ENCODE measurements at regions not wholly inside any gene's neighbourhood (a gene's known extent, or its start where the extent isn't known, plus 50 kb on each side); places are given as distances from the start of the nearest gene placed in this dataset.

- H3K79me2 ChIP-seq (ENCODE audit: control insufficient read depth, low read length): no peaks in the 10 kb centered on the region
- peaks cover 3% of the 10 kb centered on the region; the same call in 1 of the 2 replicates for H3F3A ChIP-seq (ENCODE audit: control insufficient read depth, insufficient read depth)
- no peaks in the 10 kb centered on the region for H3K9me2 ChIP-seq (replicated peaks; ENCODE audit: control insufficient read depth, low read length)
- no peaks in the 10 kb centered on the region for H3K27me3 ChIP-seq (ENCODE audit: control insufficient read depth, low read length)
- no peak overlapping the region for H3K4me2 ChIP-seq (ENCODE audit: low read length)
- no peak overlapping the region for H3K27ac ChIP-seq (ENCODE audit: low read depth, low read length)
- no peaks in the 10 kb centered on the region for H3K9me3 ChIP-seq (ENCODE audit: control insufficient read depth, insufficient read depth, low read length)
- H3K4me3 ChIP-seq (ENCODE audit: low read length): no peak overlapping the region
- TF ChIP-seq CTCF (IDR thresholded peaks at IDR 0.05; ENCODE audit: low read depth, low read length, poor library complexity, severe bottlenecking) (no peak), EZH2phosphoT487 (IDR thresholded peaks at IDR 0.05; ENCODE audit: borderline replicate concordance, low read length) (no peak)
- no peaks in the 10 kb centered on the region for H4K20me1 ChIP-seq (ENCODE audit: control insufficient read depth, insufficient read depth, low read depth, low read length)
- H3K4me1 ChIP-seq (ENCODE audit: control insufficient read depth, low read length): peaks cover 38% of the 10 kb centered on the region
- no peaks in the 10 kb centered on the region for H3K36me3 ChIP-seq (ENCODE audit: control insufficient read depth, low read length)
Observed at GRCh38 chr21:14690886-14691285, 144.8 kb upstream of the SAMSN1 start.

GRCh38 chr21:14688936-14689335 lies 142.8 kb upstream of the SAMSN1 start:
- H3K27me3 ChIP-seq (ENCODE audit: control insufficient read depth, low read length): no peaks in the 10 kb centered on the region
- no peaks in the 10 kb centered on the region for H3K36me3 ChIP-seq (ENCODE audit: control insufficient read depth, low read length)
- H3K4me1 ChIP-seq (ENCODE audit: control insufficient read depth, low read length): peaks cover 58% of the 10 kb centered on the region
- TF ChIP-seq EZH2phosphoT487 (IDR thresholded peaks at IDR 0.05; ENCODE audit: borderline replicate concordance, low read length) (no peak), CTCF (IDR thresholded peaks at IDR 0.05; ENCODE audit: low read depth, low read length, poor library complexity, severe bottlenecking) (no peak)
- no peak overlapping the region for H3K4me3 ChIP-seq (ENCODE audit: low read length)
- H3K9me2 ChIP-seq (replicated peaks; ENCODE audit: control insufficient read depth, low read length): no peaks in the 10 kb centered on the region
- H3K9me3 ChIP-seq (ENCODE audit: control insufficient read depth, insufficient read depth, low read length): no peaks in the 10 kb centered on the region
- no peak overlapping the region for H3K27ac ChIP-seq (ENCODE audit: low read depth, low read length)
- H3K79me2 ChIP-seq (ENCODE audit: control insufficient read depth, low read length): no peaks in the 10 kb centered on the region
- peaks cover 11% of the 10 kb centered on the region for H3F3A ChIP-seq (ENCODE audit: control insufficient read depth, insufficient read depth)
- H4K20me1 ChIP-seq (ENCODE audit: control insufficient read depth, insufficient read depth, low read depth, low read length): no peaks in the 10 kb centered on the region
- no peak overlapping the region for H3K4me2 ChIP-seq (ENCODE audit: low read length)

GRCh38 chr21:14688412-14688811 lies 142.3 kb upstream of the SAMSN1 start:
- no peak overlapping the region for H3K27ac ChIP-seq (ENCODE audit: low read depth, low read length)
- no peaks in the 10 kb centered on the region for H3K27me3 ChIP-seq (ENCODE audit: control insufficient read depth, low read length)
- peaks cover 63% of the 10 kb centered on the region for H3K4me1 ChIP-seq (ENCODE audit: control insufficient read depth, low read length)
- no peaks in the 10 kb centered on the region for H3K79me2 ChIP-seq (ENCODE audit: control insufficient read depth, low read length)
- H3K9me2 ChIP-seq (replicated peaks; ENCODE audit: control insufficient read depth, low read length): no peaks in the 10 kb centered on the region
- no peak overlapping the region for H3K4me2 ChIP-seq (ENCODE audit: low read length)
- H4K20me1 ChIP-seq (ENCODE audit: control insufficient read depth, insufficient read depth, low read depth, low read length): no peaks in the 10 kb centered on the region
- H3F3A ChIP-seq (ENCODE audit: control insufficient read depth, insufficient read depth): peaks cover 11% of the 10 kb centered on the region
- no peak for TF ChIP-seq EZH2phosphoT487 (IDR thresholded peaks at IDR 0.05; ENCODE audit: borderline replicate concordance, low read length)
- TF ChIP-seq CTCF (IDR thresholded peaks at IDR 0.05; ENCODE audit: low read depth, low read length, poor library complexity, severe bottlenecking): no peak
- H3K9me3 ChIP-seq (ENCODE audit: control insufficient read depth, insufficient read depth, low read length): no peaks in the 10 kb centered on the region
- no peak overlapping the region for H3K4me3 ChIP-seq (ENCODE audit: low read length)
- H3K36me3 ChIP-seq (ENCODE audit: control insufficient read depth, low read length): no peaks in the 10 kb centered on the region

- Histone ChIP-seq H3K4me2 (ENCODE audit: low read length) (peak overlapping the region; percentile 58), H3K9me3 (ENCODE audit: control insufficient read depth, insufficient read depth, low read length) (no peaks in the 10 kb centered on the region), H3K9me2 (replicated peaks; ENCODE audit: control insufficient read depth, low read length) (no peaks in the 10 kb centered on the region), H3K27me3 (ENCODE audit: control insufficient read depth, low read length) (no peaks in the 10 kb centered on the region), H3K27ac (ENCODE audit: low read depth, low read length) (peak overlapping the region; percentile 66), H4K20me1 (ENCODE audit: control insufficient read depth, insufficient read depth, low read depth, low read length) (no peaks in the 10 kb centered on the region), H3F3A (ENCODE audit: control insufficient read depth, insufficient read depth) (peaks cover 11% of the 10 kb centered on the region), H3K4me1 (ENCODE audit: control insufficient read depth, low read length) (peaks cover 68% of the 10 kb centered on the region), H3K4me3 (ENCODE audit: low read length) (peak overlapping the region; percentile 39), H3K79me2 (ENCODE audit: control insufficient read depth, low read length) (no peaks in the 10 kb centered on the region), H3K36me3 (ENCODE audit: control insufficient read depth, low read length) (no peaks in the 10 kb centered on the region)
- TF ChIP-seq CTCF (IDR thresholded peaks at IDR 0.05; ENCODE audit: low read depth, low read length, poor library complexity, severe bottlenecking) (no peak), EZH2phosphoT487 (IDR thresholded peaks at IDR 0.05; ENCODE audit: borderline replicate concordance, low read length) (no peak)
Observed at GRCh38 chr21:14687268-14687625, 141.1 kb upstream of the SAMSN1 start.
